Dendritic cell treated with granulocyte-macrophage colony-stimulating factor and Interleukin-4, amounts not matched to agents 40 ng/mL and 50 ng/mL, for 4 days (primary cell): ENCODE measurements at regions not wholly inside any gene's neighbourhood (a gene's known extent, or its start where the extent isn't known, plus 50 kb on each side); places are given as distances from the start of the nearest gene placed in this dataset.

Experiments used
- H3K27ac Mint-ChIP-seq: one replicate; pipeline ENCODE4 v1.8.0; 2022; ENCODE audit warnings: mild to moderate bottlenecking, mixed read lengths
- H3K27me3 Mint-ChIP-seq: one replicate; pipeline ENCODE4 v1.8.0; 2022; ENCODE audit warnings: mild to moderate bottlenecking, mixed read lengths
- H3K36me3 Mint-ChIP-seq: one replicate; pipeline ENCODE4 v1.8.0; 2022; ENCODE audit warnings: low read depth, mixed read lengths
- H3K4me1 Mint-ChIP-seq: one replicate; pipeline ENCODE4 v1.8.0; 2022; ENCODE audit warnings: low read depth, mixed read lengths
- H3K4me3 Mint-ChIP-seq: one replicate; pipeline ENCODE4 v1.8.0; 2022; ENCODE audit warnings: mild to moderate bottlenecking, moderate library complexity, mixed read lengths
- H3K9me3 Mint-ChIP-seq: one replicate; pipeline ENCODE4 v1.8.0; 2022; ENCODE audit warnings: mixed read lengths
- intact Hi-C: fragments of 100-400 bp; cut with micrococcal nuclease; formaldehyde crosslinking; loops from one replicate; pipeline ENCODE4 v1.15.0; 2022

- Mint-ChIP-seq H3K27ac (no peak overlapping the region), H3K4me3 (no peak overlapping the region), H3K27me3 (no peaks in the 10 kb centered on the region), H3K9me3 (no peaks in the 10 kb centered on the region), H3K4me1 (no peaks in the 10 kb centered on the region), H3K36me3 (no peaks in the 10 kb centered on the region)
- intact Hi-C loops: no loop called here
These were observed 87.8 kb downstream of the PMP22 start for GRCh38 chr17:15177343-15177742.

GRCh38 chr17:15175356-15175755, 89.8 kb downstream of the PMP22 start:
- intact Hi-C loops: no loop called here
- H3K9me3 Mint-ChIP-seq: no peaks in the 10 kb centered on the region
- no peaks in the 10 kb centered on the region for H3K36me3 Mint-ChIP-seq
- no peak overlapping the region for H3K4me3 Mint-ChIP-seq
- H3K4me1 Mint-ChIP-seq: no peaks in the 10 kb centered on the region
- no peak overlapping the region for H3K27ac Mint-ChIP-seq
- no peaks in the 10 kb centered on the region for H3K27me3 Mint-ChIP-seq

GRCh38 chr17:15171167-15172047, 93.7 kb downstream of the PMP22 start:
- intact Hi-C loops: loop anchor here (5.0 kb wide), 1 partner anchor 1574 kb away; no protein-coding TSS in a partner anchor
- Mint-ChIP-seq H3K4me3 (no peak overlapping the region), H3K9me3 (no peaks in the 10 kb centered on the region), H3K27ac (no peak overlapping the region), H3K27me3 (no peaks in the 10 kb centered on the region), H3K4me1 (no peaks in the 10 kb centered on the region), H3K36me3 (no peaks in the 10 kb centered on the region)

GRCh38 chr17:15169676-15170075, 95.5 kb downstream of the PMP22 start:
- intact Hi-C loops: loop anchor here (5.0 kb wide), 1 partner anchor 1572 kb away; no protein-coding TSS in a partner anchor
- Mint-ChIP-seq H3K27me3 (no peaks in the 10 kb centered on the region), H3K36me3 (no peaks in the 10 kb centered on the region), H3K4me1 (no peaks in the 10 kb centered on the region), H3K4me3 (no peak overlapping the region), H3K27ac (no peak overlapping the region), H3K9me3 (no peaks in the 10 kb centered on the region)

GRCh38 chr17:15168379-15168778, 96.7 kb downstream of the PMP22 start:
- H3K4me1 Mint-ChIP-seq: no peaks in the 10 kb centered on the region
- H3K27me3 Mint-ChIP-seq: no peaks in the 10 kb centered on the region
- no peaks in the 10 kb centered on the region for H3K36me3 Mint-ChIP-seq
- H3K9me3 Mint-ChIP-seq: no peaks in the 10 kb centered on the region
- intact Hi-C loops: no loop called here
- H3K27ac Mint-ChIP-seq: no peak overlapping the region
- H3K4me3 Mint-ChIP-seq: no peak overlapping the region

GRCh38 chr17:15161395-15161794, 103.7 kb downstream of the PMP22 start:
- H3K4me1 Mint-ChIP-seq: peaks cover 8% of the 10 kb centered on the region
- intact Hi-C loops: no loop called here
- H3K27ac Mint-ChIP-seq: no peak overlapping the region
- no peak overlapping the region for H3K4me3 Mint-ChIP-seq
- H3K9me3 Mint-ChIP-seq: no peaks in the 10 kb centered on the region
- H3K36me3 Mint-ChIP-seq: no peaks in the 10 kb centered on the region
- peaks cover 2% of the 10 kb centered on the region for H3K27me3 Mint-ChIP-seq

- peaks cover 16% of the 10 kb centered on the region for H3K9me3 Mint-ChIP-seq
- no peak overlapping the region for H3K4me3 Mint-ChIP-seq
- intact Hi-C loops: no loop called here
- no peak overlapping the region for H3K27ac Mint-ChIP-seq
- peaks cover 2% of the 10 kb centered on the region for H3K27me3 Mint-ChIP-seq
- no peaks in the 10 kb centered on the region for H3K36me3 Mint-ChIP-seq
- H3K4me1 Mint-ChIP-seq: peaks cover 19% of the 10 kb centered on the region
These were observed 108.1 kb downstream of the PMP22 start for GRCh38 chr17:15157051-15157450.

GRCh38 chr17:15154618-15155017, 110.5 kb downstream of the PMP22 start:
- H3K36me3 Mint-ChIP-seq: no peaks in the 10 kb centered on the region
- H3K27me3 Mint-ChIP-seq: peaks cover 2% of the 10 kb centered on the region
- intact Hi-C loops: no loop called here
- no peak overlapping the region for H3K27ac Mint-ChIP-seq
- H3K4me3 Mint-ChIP-seq: no peak overlapping the region
- H3K9me3 Mint-ChIP-seq: peaks cover 16% of the 10 kb centered on the region
- peaks cover 19% of the 10 kb centered on the region for H3K4me1 Mint-ChIP-seq

- intact Hi-C loops: no loop called here
- Mint-ChIP-seq H3K27me3 (peaks cover 1% of the 10 kb centered on the region), H3K27ac (no peak overlapping the region), H3K36me3 (no peaks in the 10 kb centered on the region), H3K9me3 (peaks cover 8% of the 10 kb centered on the region), H3K4me3 (no peak overlapping the region), H3K4me1 (no peaks in the 10 kb centered on the region)
These were observed 119.5 kb downstream of the PMP22 start for GRCh38 chr17:15145621-15146020.

- no peak overlapping the region for H3K4me3 Mint-ChIP-seq
- H3K4me1 Mint-ChIP-seq: no peaks in the 10 kb centered on the region
- no peaks in the 10 kb centered on the region for H3K36me3 Mint-ChIP-seq
- peaks cover 1% of the 10 kb centered on the region for H3K27me3 Mint-ChIP-seq
- H3K27ac Mint-ChIP-seq: no peak overlapping the region
- H3K9me3 Mint-ChIP-seq: peaks cover 8% of the 10 kb centered on the region
- intact Hi-C loops: no loop called here
These were observed 121.6 kb downstream of the PMP22 start for GRCh38 chr17:15143524-15143923.

- no peak overlapping the region for H3K4me3 Mint-ChIP-seq
- H3K9me3 Mint-ChIP-seq: peaks cover 9% of the 10 kb centered on the region
- no peaks in the 10 kb centered on the region for H3K27me3 Mint-ChIP-seq
- H3K4me1 Mint-ChIP-seq: no peaks in the 10 kb centered on the region
- intact Hi-C loops: no loop called here
- H3K27ac Mint-ChIP-seq: no peak overlapping the region
- H3K36me3 Mint-ChIP-seq: no peaks in the 10 kb centered on the region
These were observed 130.8 kb downstream of the PMP22 start for GRCh38 chr17:15134363-15134762.

GRCh38 chr17:15133826-15134225, 131.3 kb downstream of the PMP22 start:
- H3K9me3 Mint-ChIP-seq: peaks cover 9% of the 10 kb centered on the region
- no peaks in the 10 kb centered on the region for H3K36me3 Mint-ChIP-seq
- H3K27ac Mint-ChIP-seq: no peak overlapping the region
- no peak overlapping the region for H3K4me3 Mint-ChIP-seq
- no peaks in the 10 kb centered on the region for H3K4me1 Mint-ChIP-seq
- no peaks in the 10 kb centered on the region for H3K27me3 Mint-ChIP-seq
- intact Hi-C loops: no loop called here

GRCh38 chr17:15133143-15133542, 132.0 kb downstream of the PMP22 start:
- H3K9me3 Mint-ChIP-seq: peaks cover 9% of the 10 kb centered on the region
- intact Hi-C loops: no loop called here

GRCh38 chr17:15130426-15130825, 134.7 kb downstream of the PMP22 start:
- H3K36me3 Mint-ChIP-seq: no peaks in the 10 kb centered on the region
- intact Hi-C loops: no loop called here
- peaks cover 17% of the 10 kb centered on the region for H3K9me3 Mint-ChIP-seq
- no peaks in the 10 kb centered on the region for H3K4me1 Mint-ChIP-seq
- no peak overlapping the region for H3K4me3 Mint-ChIP-seq
- no peaks in the 10 kb centered on the region for H3K27me3 Mint-ChIP-seq
- H3K27ac Mint-ChIP-seq: no peak overlapping the region

More at GRCh38 chr17:15133143-15133542, 132.0 kb downstream of the PMP22 start:
- Mint-ChIP-seq H3K4me3 (no peak overlapping the region), H3K27ac (no peak overlapping the region), H3K36me3 (no peaks in the 10 kb centered on the region), H3K4me1 (no peaks in the 10 kb centered on the region), H3K27me3 (no peaks in the 10 kb centered on the region)

GRCh38 chr17:15129986-15130385, 135.1 kb downstream of the PMP22 start:
- intact Hi-C loops: no loop called here
- H3K27ac Mint-ChIP-seq: no peak overlapping the region
- H3K36me3 Mint-ChIP-seq: no peaks in the 10 kb centered on the region
- no peaks in the 10 kb centered on the region for H3K4me1 Mint-ChIP-seq
- H3K9me3 Mint-ChIP-seq: peaks cover 17% of the 10 kb centered on the region
- no peaks in the 10 kb centered on the region for H3K27me3 Mint-ChIP-seq
- H3K4me3 Mint-ChIP-seq: no peak overlapping the region
